PC-9 (cell line): ENCODE measurements at regions not wholly inside any gene's neighbourhood (a gene's known extent, or its start where the extent isn't known, plus 50 kb on each side); places are given as distances from the start of the nearest gene placed in this dataset.
"Not testable (repeated sequence)": the region's sequence is repeated elsewhere in the genome, so short reads cannot be mapped to it uniquely, and the experiment has no call there.

Experiments
- EZH2 ChIP-seq: fragments of 200-600 bp; sonication (generic); IDR thresholded peaks from 2 replicates; pipeline ENCODE4 v1.8.0; 2017; ENCODE audit warnings: antibody characterized with exemption, low read depth
- TF ChIP-seq, protein P1 (sequence below): fragments of 200-600 bp; sonication (generic); conservative IDR thresholded peaks from 2 replicates; pipeline ENCODE4 v1.6.1; 2017; ENCODE audit warnings: mixed run types, antibody characterized with exemption, mild to moderate bottlenecking, moderate library complexity

DNA sequence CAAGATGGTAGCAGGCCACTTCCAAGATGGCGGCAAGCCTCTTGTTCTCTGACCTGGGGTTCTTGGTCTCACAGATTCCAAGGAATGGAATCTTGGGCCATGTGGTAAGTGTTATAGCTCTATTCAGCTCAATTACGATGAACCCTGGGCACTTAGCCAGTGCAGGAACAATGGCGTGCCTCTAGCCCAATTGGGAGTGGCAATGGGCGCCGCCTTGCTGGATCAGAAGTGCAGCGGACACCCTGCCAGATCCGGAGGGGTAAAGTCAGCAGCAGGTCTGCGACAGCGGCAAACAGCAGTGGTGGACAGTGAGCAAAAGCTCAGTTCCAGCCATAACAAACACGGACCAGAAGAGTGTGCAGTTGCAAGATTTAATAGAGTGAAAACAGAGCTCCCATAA, 263.2 kb upstream of the SEMA3C start:
- TF ChIP-seq, protein P1, sequence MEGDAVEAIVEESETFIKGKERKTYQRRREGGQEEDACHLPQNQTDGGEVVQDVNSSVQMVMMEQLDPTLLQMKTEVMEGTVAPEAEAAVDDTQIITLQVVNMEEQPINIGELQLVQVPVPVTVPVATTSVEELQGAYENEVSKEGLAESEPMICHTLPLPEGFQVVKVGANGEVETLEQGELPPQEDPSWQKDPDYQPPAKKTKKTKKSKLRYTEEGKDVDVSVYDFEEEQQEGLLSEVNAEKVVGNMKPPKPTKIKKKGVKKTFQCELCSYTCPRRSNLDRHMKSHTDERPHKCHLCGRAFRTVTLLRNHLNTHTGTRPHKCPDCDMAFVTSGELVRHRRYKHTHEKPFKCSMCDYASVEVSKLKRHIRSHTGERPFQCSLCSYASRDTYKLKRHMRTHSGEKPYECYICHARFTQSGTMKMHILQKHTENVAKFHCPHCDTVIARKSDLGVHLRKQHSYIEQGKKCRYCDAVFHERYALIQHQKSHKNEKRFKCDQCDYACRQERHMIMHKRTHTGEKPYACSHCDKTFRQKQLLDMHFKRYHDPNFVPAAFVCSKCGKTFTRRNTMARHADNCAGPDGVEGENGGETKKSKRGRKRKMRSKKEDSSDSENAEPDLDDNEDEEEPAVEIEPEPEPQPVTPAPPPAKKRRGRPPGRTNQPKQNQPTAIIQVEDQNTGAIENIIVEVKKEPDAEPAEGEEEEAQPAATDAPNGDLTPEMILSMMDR, result not testable (repeated sequence)
- not testable (repeated sequence) for TF ChIP-seq EZH2
